ENCODE measurements at regions not wholly inside any gene's neighbourhood (a gene's known extent, or its start where the extent isn't known, plus 50 kb on each side); places are given as distances from the start of the nearest gene placed in this dataset.

DNA sequence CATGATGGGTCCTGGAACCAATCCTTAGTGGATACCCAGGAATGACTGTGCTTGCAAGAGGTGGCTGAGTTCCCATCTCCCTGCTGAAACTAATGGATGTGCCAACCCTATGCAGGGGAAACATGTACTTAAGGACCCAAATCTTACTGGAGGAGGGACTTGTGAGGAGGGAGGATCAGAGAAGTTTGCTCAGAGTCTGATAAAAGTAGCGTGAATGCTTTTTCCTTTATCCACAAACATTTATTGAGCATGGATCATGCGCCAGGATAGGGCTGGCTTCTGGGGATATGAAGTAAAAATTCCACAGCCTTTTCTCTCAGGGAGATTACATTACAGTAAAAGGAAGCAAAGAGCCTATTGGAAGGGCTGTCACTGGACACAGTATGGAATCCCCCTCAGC, 358.5 kb downstream of the RPS24 start:
- no peak for DNase-seq (ENCODE audit: low read depth in 2 of 2)

DNA sequence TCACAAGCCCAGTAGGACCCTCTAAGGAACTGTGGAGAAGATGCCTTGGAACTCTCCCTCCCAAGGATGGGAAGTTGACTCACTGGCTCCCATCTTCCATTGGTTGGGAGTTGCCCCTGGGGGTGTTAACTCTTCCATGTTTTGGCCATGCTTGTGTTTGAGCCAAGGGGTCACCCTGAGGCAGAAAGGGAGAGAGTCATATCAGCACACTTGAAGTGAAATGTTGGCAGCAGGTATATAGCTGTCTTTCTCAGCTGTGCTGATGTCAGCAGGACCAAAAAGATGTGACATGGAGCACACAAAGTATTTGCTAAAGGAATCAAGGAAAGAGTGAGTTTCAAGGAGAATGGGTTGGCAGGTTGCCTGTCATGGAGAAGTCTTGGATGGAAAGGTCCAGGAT, 359.4 kb downstream of the RPS24 start:
- DNase-seq (ENCODE audit: low read depth in 2 of 2) = no peak

DNA sequence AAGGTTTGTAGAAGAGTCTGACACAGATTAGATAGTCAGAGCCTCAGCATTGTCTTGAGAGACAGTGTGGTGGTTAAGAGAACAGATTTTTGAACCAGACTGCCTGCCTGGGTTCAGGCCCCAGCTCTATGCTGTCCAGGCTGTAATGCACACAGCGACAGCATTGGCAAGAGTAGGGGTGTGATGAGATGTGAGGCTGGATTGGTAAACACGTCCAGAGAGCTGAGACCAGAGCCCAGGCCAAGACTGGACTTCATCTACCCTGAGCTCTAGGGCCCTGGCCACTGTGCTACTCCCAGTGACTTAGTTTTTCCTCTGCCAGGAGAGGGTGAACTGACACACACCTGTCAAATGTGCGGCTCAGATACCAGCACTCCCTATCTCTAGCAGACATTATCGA, 360.4 kb downstream of the RPS24 start:
- no peak for DNase-seq (ENCODE audit: low read depth in 2 of 2)

DNA sequence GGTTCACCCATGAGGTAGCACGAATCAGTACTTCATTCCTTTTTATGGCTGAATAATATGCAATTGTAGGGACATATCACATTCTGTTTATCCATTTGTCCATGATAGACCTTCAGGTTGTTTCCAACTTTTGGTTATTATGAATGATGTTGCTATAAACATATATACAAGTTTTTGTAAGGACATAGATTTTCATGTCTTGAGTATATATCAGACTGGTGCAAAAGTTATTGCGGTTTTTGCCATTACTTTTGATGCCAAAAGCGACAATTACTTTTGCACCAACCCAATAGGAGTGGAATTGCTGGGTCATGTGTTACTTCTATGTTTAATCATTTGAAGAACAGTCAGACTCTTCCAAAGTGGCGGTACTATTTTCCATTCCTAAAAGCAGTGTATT, 361.5 kb downstream of the RPS24 start:
- DNase-seq (ENCODE audit: low read depth in 2 of 2) = no peak

DNA sequence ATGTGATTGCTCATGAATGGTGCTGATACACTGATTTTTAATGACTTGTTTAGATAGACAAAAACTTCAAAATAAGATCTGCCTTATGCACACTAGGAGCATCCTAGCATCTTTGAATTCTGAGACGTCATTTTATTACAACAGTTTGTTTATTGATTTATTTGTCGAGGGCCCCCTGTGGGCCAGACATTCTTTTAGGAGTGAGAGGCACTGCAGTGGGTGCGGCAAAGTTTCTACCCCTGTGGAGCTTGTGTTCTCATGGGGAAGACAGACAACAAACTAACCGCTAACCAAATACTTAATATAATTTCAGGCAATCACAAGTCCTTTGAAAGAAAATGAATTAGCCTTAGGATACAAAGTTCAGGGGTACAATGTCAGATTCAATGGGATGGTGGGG, 363.1 kb downstream of the RPS24 start:
- no peak for DNase-seq (ENCODE audit: low read depth in 2 of 2)

DNA sequence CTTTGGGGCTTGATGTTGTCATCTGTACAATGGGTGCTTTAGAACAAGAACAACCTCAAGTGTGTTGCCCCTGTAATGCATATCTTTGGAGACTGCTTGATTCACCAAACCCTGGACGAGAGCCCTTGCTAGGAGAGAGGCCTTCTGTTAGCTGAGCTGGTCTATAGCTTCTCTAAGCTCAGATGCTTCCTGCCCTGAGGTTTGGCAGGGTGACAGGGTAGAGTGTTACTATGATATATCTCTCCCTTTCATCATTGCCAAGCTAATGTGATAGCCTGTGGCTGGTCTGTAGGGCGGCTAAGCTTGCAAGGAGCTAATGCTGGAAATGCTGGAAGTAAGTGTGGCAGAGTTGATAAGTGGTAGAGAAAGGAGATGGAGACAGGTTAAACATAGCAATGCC, 364.1 kb downstream of the RPS24 start:
- DNase-seq (ENCODE audit: low read depth in 2 of 2) = no peak

DNA sequence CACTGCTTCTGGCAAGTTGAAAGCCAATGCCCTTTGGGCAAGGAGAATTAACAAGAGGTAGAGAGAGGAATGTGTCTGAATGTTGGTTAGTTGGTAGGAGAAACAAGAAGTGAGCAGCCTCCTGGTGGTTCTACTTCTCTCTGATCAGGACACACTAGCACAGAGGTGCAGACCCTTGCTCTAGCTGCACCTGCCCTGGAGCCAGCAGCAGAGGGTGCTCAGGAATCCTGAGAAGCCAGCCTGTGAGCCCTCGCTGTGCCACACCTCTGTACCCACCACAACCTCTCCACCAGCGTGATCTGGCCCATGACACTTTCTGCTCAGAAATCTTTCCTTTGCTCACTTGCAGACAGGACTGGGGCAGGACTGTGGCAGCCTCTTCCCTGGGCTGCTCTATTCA, 364.7 kb downstream of the RPS24 start:
- DNase-seq (ENCODE audit: low read depth in 2 of 2) = no peak

DNA sequence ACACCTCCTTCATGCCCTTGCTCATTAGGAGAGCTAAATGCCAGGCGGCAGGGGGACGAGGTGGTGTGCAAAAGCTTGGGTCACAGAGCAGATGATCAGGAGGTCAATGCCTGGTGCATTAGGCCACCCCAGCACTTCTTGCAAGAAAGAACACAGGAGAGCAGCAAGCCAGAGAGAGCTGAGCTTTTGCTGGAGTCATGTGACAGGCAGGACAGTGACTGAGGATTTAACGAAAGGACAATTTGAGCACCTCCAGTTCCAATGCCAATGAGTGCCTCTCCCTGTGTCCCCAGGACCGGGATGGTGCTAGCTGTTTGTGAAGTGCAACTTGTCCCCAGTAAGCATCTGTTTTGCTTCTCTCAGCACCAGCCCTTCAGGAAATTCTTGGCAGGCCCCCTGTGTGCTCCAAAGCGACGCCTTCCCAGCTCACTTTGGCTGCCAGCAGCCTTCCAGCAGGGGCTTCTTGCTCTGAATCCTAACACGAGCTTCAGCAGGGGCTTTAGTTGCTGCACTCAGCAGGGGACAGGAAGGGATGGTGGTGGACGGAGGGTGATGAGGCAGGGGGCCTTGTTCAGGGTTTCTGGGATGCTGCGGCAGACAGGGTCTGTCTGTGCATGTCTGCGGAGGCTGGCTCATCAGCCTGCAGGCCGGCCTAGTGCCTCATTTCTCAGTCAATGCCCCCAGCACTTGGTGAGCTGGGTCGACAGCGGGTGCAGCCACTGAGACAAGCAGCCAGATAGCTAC, 368.1 kb downstream of the RPS24 start:
- DNase-seq (ENCODE audit: low read depth in 2 of 2) = no peak

DNA sequence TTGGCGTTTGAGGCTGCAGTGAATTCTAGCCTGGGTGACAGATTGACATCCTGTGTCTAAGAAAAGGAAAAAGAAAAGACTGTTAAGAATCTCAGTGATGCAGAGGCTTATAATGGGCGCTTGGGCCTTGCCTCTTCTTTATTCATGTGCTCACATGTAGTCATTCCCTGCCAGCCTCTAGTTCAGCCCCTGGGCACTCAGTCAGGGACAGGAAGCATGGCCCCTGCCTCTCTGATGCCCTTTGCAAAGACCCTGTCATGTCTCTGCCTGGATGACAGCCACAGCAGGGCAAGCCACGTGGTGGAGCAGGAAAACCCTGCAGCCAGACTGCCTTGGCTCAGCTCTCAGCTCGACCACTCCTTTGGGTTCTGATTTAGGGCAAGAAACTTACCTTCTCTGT, 368.9 kb downstream of the RPS24 start:
- DNase-seq (ENCODE audit: low read depth in 2 of 2) = no peak

DNA sequence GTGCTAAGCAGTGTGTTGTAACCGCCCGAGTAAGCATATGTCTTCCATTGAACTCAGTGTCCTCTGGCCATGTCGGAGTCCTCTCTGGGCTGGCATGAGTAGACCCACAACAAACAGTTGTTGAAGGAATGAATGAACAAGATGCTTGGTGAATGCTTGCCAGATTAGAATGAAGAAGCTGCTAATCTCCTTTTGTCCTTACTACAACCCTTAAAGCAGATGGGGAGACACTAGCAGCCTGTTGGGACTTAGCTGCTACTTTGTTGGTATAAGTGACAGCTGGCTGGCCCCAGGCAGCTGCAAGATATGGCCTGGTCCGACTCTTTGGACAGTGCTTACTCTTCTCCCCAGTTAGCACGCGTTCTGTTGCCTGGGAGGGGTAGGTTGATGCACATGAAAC, 370.1 kb downstream of the RPS24 start:
- DNase-seq (ENCODE audit: low read depth in 2 of 2) = no peak

DNA sequence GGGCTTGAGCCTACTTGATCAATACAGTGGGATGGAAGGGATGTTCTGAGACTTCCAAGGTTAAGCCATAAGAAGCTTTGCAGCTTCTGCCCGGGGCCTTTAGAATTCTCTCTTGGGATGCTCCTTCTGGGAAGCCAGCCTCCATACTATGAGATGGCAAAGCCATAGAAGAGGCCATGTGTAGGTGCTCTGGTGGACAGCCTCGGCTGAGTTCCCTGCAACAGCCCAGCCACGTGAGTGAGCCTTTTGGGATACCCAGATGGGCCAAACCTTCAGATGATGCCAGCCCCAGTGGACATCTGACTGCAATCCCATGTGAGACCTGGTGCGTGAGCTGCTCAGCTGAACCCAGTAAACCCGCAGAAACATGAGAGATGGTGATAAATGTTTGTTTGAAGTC, 370.6 kb downstream of the RPS24 start:
- no peak for DNase-seq (ENCODE audit: low read depth in 2 of 2)

DNA sequence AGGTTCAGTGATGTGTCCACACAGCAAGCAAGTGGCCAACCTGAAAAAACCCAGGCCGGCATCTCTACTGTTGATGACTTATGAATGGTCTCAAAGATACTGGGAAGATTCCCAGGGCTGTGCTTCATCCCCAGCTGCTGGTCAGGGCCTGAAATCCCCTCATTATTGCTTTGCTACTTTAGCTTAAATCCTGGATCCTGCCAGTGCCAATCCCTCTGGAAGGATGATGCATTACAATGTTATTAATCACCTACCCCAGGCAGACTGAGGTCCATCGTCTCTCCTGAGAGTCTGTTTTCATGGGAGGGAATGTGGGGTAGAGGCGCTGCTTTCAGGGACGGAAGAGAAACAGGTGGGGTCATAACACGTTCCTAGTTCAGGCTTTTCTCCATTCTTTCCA, 371.6 kb downstream of the RPS24 start:
- DNase-seq (ENCODE audit: low read depth in 2 of 2) = no peak

DNA sequence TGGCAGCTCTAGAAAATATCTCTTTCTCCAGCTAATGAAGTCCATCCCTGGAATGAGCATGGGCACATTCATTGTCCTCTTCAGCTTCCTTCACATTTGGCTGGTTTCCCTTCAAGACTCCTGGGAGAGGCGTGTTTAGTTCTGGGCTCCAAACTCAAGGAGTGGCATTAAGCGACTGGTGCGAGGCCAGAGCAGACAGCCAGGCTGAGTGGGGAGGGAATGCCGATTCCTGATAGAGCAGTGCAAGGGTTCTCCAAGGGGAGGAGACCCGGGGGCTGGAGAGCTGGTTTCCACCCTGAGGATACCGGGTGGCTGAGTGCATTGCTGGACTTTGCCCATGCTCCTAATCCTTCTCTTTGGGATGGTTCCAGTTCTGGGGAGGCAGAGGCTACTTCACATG, 372.1 kb downstream of the RPS24 start:
- no peak for DNase-seq (ENCODE audit: low read depth in 2 of 2)

DNA sequence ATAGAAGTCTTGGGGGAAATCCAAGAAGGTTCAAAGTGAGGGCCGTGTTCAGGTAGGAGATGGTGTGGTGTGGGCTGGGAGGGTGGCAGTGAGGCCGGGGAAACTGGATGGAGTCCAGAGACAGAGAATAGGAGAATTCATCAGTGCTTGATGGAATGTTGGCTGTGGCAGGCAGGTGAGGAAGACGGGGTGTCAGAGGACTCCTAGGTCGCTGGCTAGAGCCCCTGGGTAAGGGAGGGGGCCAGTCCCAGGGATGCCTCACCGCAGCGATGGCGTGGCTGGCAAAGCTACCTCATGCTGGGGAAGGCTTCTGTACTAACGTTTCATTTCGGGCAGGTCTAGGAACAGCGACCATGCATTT, 373.0 kb downstream of the RPS24 start:
- no peak for DNase-seq (ENCODE audit: low read depth in 2 of 2)

DNA sequence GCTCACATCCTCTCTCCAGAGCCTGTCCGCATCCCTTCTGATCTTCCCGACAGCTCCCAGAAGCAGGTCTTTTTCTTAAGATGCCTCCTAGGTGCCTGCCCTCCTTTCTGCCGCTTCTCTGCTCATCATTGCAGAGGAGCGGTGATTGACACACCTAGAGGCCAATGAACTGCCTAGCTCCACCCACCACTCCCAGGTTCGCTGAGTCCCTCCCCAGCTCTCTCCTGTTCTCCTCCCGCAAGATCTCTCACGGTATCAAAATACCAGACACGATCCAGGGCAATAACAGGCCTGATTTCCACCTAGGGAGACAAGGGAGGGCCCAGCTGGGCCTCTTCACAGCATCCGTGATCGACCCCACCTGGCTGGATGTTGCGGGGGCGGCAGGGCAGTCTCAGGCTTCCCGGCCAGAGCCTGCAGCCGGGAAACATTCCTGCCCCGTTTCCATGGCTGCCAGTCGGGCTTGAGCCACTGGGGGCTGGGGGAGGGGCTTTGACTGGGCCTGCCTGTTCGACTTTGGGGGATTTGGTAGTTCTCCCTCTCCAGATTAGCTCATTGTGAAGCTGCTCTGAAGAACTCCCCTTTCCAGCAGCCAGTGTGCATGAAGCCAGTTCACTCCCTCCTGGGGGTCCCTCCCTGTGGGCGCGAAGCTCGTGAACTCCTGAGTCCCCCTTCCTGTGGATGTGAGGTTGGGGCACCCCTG, 373.5 kb downstream of the RPS24 start:
- peak; percentile 27 to 38 for DNase-seq (ENCODE audit: low read depth in 2 of 2)

DNA sequence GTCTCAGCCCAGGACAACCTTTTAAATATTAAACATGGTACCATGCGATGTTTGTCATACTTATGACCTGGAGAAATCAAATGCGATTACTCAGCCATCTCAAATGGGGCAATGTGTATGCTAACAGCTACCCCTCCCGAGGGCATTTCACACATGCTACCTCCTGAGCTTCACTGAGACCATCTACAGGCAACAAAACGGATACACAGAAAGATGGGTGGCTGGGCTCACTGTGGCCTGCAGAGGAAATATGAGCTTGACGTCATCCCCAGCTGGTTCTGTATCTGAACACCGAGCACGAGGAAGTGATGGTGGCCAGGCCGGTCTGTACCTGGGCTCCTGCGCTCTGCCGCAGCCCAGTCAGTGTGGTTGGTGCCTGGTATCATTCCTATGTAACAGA, 374.3 kb downstream of the RPS24 start:
- DNase-seq (ENCODE audit: low read depth in 2 of 2) = no peak

DNA sequence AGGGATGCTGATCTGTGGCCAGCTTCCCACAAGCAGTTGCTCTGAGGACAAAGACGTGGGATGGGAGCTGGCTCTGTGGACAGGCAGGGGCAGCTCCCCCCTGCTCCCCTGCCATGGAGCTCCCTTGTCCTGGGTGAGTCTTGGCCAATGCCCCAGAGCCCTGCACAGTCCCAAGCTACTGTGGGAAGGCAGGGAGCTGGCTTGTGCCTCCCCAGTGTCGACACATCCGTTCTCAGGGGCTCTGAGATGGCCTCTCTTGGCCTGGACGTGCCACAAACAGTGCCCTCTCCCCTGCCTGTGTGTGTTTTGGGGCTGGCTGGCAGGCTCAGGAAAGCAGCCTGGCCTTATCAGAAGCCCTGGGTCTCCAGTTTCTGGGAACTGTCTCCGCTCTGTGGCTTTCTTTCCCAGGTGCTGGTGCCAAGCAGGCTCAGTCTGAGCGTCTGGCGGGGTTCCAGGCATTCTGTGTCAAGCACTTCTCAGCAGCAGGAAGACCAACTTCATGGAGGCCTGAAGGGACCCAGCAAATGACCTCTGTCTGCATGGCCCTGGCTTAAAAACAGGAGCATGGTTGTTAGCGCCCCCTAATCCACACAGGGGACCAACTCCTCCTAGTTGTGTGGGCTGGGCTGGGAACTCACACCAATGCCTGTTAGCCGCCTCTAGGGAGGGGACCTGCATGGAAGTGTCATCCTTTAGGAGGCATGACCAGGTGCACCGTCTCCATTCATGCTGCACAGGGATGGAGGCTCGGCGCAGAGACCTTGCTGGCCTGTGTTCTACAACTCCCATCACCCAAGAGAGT, 375.2 kb downstream of the RPS24 start:
- no peak for DNase-seq (ENCODE audit: low read depth in 2 of 2)

DNA sequence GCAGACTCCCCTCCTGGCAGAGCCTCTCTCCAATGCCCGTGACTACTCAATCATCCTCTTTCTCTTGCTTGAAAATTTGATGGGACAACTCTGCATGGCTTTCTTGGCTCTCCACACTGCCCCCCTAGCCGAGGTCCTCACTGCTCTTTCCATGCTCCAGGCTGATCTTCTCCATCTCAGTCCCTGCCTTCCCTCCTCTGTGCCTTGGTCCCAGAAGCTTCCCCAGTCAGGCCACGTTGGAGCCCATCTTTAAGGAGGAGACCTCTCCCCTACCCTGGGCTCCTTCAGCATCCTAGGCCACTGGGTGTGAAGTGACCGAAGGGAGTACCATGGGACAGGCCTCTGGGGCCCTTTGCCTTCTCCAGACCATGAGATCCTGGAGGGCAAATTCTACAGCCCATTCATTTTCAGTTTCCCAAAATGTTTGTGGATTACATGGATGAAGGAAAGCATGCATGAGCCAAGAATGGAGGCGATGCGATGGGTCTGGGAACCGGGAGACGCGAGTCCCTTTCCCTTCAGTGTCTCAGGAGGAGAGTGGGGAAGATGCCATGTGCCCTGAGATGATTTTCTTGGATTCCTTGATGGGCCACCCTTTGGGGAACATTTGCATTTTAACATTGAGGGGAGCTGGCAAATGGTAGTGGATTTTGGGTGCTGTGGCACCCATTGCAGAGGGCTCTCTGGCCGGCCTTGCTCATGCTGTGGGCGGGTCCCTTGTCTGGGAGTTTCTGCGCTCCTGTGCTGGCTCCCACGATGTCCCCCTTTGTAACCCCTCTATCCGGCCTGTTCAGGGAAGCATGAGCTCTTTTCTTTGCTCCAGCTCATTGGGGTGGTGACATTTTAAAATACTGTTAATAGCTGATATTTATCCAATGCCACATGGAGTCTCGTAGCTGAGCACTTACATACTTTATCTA, 376.6 kb downstream of the RPS24 start:
- DNase-seq (ENCODE audit: low read depth in 2 of 2) = no peak

DNA sequence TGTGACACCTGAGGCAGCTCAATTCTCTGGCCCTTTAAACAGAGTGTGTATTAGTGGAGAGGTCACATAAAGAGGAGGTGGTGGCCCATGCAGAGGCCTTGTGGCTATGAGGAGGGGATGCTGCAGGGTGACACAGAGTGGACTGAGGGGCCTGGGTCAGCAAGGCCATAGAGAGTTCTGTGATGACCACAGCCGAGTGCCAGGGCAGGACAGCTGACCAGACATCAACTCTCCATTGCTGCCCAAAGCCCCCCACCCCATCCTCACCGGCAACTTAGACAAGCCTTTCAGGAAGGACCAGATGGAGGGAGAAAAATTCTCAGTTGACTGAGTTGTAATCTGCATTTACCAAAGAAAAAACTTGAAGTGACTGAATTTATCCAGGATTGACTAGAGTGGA, 378.1 kb downstream of the RPS24 start:
- no peak for DNase-seq (ENCODE audit: low read depth in 2 of 2)

DNA sequence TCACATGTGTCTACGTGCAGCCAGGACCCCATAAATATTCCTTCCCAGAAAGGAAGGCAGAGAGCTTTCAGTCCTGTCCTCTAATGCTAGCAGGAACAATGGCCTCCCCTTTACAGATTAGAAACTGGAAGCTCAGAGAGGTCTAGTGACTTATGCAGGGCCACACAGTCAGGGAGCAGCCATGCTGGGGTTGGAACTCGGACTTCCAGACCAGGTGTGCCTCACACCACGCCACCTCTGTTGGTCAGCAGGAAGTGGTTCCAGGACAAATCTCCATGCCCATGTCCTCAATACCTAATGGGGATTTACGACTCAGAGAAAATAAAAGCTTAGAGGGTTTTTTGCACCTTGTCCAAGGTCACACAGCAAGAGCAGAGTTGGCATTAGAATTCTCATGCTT, 378.9 kb downstream of the RPS24 start:
- no peak for DNase-seq (ENCODE audit: low read depth in 2 of 2)

DNA sequence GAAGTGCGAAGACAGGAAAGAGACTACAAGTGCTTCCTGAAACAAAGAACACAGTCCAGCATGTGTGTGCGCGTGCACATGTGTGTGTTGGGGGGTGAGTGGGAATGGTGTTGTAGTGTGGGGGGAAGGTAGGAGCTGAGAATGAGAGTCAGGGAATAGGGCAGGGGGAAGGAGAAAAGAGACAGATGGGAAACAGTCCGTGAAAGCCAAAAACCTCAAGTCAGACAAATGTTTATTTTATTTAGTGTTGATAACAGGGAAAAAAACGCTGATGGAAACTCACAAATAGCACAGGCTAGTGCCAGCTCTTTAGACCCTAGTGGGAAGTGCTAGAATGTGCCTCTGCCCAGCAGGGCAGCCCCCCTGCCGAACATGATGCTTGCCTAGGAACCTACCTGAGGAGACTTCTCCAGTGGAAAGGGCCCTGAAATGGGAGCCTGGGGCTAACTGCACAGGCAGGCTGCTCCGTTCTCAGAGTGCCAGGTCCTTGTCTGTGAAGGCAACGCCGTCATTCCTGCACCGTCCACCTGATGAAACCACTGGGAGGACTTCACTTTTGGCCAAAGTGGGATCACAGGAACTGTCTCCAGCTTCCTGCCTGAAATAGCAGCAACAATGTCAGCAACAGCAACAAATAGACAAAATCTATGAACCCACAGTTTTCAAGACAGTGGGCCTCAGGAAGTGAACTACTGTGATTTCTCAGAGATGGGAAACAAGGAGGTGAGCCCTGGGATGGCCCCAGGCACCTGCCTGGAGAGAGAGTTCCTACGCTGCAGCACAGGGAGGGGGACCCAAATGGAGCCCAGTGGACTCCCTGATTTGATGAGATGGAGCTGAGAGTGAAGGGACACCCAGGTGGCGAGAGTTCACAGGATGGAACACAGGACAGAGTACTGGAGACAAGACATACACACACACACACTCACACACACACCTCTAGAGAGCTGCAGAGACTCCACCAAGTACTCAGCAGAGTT, 379.7 kb downstream of the RPS24 start:
- no peak for DNase-seq (ENCODE audit: low read depth in 2 of 2)
